HCT116 (cell line): ENCODE measurements at regions not wholly inside any gene's neighbourhood (a gene's known extent, or its start where the extent isn't known, plus 50 kb on each side); places are given as distances from the start of the nearest gene placed in this dataset.

ENCODE experiments used
- ATAC-seq: fragments of 200-7000 bp; cut with Tn5 transposase; 2 replicates; pipeline ENCODE4 v1.9.1; 2020; ENCODE audit warnings: mild to moderate bottlenecking, moderate library complexity
- BruUV-seq: library from RNA; stranded (reverse); fragments of 400-500 nt; replicated peaks from 2 replicates; lab custom pipeline; 2021; lab: Mats Ljungman, UMichigan
- CTCF ChIA-PET: fragments of 300-600 bp; sonication (Branson Sonifier 250); formaldehyde crosslinking; loops from one replicate; lab custom pipeline; 2021; ENCODE audit warnings: antibody characterized with exemption; lab: Charles Lee
- POLR2A ChIA-PET: fragments of 300-600, 350-600 bp; sonication (Branson Sonifier 250); formaldehyde crosslinking; loops from one replicate; lab custom pipeline; 2021; ENCODE audit warnings: antibody characterized with exemption; lab: Charles Lee
- RAD21 ChIA-PET, 2 experiments: fragments of 300-600 bp; sonication (Branson Sonifier 250); formaldehyde crosslinking; loops; one replicate each; lab custom pipeline; 2023; ENCODE audit warnings: low total read pairs in 2 of 2; ENCODE audit not compliant: uncharacterized antibody in 2 of 2, unreplicated experiment in 2 of 2, low non-redundant PET in 1 of 2; lab: Charles Lee
- DNase-seq: peaks from one replicate; pipeline ENCODE4 v3.0.0-alpha.2; 2010; ENCODE audit warnings: low read depth, low spot score
- H2AFZ ChIP-seq: fragments of 200-600 bp; shearing (Covaris generic), sonication (generic); 2 replicates; pipeline ENCODE4 v1.6.1; 2017; ENCODE audit warnings: low read depth, mixed run types, mixed read lengths, antibody characterized with exemption, low read length; ENCODE audit not compliant: poor library complexity, severe bottlenecking
- H3K27ac ChIP-seq: 2 replicates; pipeline ENCODE4 v1.5.1; 2012; ENCODE audit warnings: low read depth, low read length
- H3K27me3 ChIP-seq: fragments of 200-600 bp; sonication (generic); 2 replicates; pipeline ENCODE4 v1.6.1; 2016; ENCODE audit warnings: mixed run types, low read length, mixed read lengths; ENCODE audit not compliant: insufficient read depth
- H3K36me3 ChIP-seq, 2 experiments: fragments of 200-500 bp in 1 of 2; fragments of 200-600 bp in 1 of 2; sonication (Bioruptor generic) in 1 of 2; sonication (generic) in 1 of 2; 2 replicates each; pipeline versions ENCODE4 v1.5.1 to v1.6.1; 2014 to 2016; ENCODE audit warnings: low read length in 2 of 2, inconsistent platforms in 1 of 2, mixed read lengths in 1 of 2, mixed run types in 1 of 2; ENCODE audit not compliant: insufficient read depth in 2 of 2, control insufficient read depth in 1 of 2
- H3K4me1 ChIP-seq, 2 experiments: fragments of 200-600 bp in 1 of 2; sonication (generic) in 1 of 2; 2 replicates each; pipeline versions ENCODE4 v1.5.1 to v1.6.1; 2012 to 2017; ENCODE audit warnings: low read length in 2 of 2, inconsistent platforms in 1 of 2, mild to moderate bottlenecking in 1 of 2, mixed read lengths in 1 of 2, mixed run types in 1 of 2, moderate library complexity in 1 of 2; ENCODE audit not compliant: insufficient read depth in 2 of 2, control insufficient read depth in 1 of 2
- H3K4me2 ChIP-seq: fragments of 200-600 bp; sonication (generic); 2 replicates; pipeline ENCODE4 v1.6.1; 2017; ENCODE audit warnings: mixed run types, low read length, mixed read lengths
- H3K4me3 ChIP-seq, 2 experiments: fragments of 200-600 bp in 1 of 2; sonication (generic) in 1 of 2; replicated peaks in 1 of 2; 2 replicates each; pipeline ENCODE4 v1.5.1; 2011 to 2016; ENCODE audit warnings: low read length in 2 of 2, control low read depth in 1 of 2, low read depth in 1 of 2, mild to moderate bottlenecking in 1 of 2, mixed read lengths in 1 of 2, mixed run types in 1 of 2
- H3K79me2 ChIP-seq: fragments of 200-600 bp; sonication (generic); 2 replicates; pipeline ENCODE4 v1.6.1; 2017; ENCODE audit warnings: mild to moderate bottlenecking, mixed run types, low read length, moderate library complexity, mixed read lengths; ENCODE audit not compliant: insufficient read depth
- H3K9ac ChIP-seq: fragments of 200-600 bp; sonication (generic); 2 replicates; pipeline ENCODE4 v1.6.1; 2016; ENCODE audit warnings: low read length, mixed read lengths
- H3K9me2 ChIP-seq: fragments of 200-600 bp; sonication (generic), shearing (Covaris generic); 2 replicates; pipeline ENCODE4 v1.6.1; 2017; ENCODE audit warnings: mixed run types, mild to moderate bottlenecking, moderate library complexity; ENCODE audit not compliant: insufficient read depth
- H3K9me3 ChIP-seq, 2 experiments: fragments of 200-500 bp in 1 of 2; fragments of 200-600 bp in 1 of 2; sonication (Bioruptor generic) in 1 of 2; sonication (generic) in 1 of 2; 2 replicates each; pipeline ENCODE4 v1.6.1; 2014 to 2017; ENCODE audit warnings: low read length in 2 of 2, mixed read lengths in 2 of 2, inconsistent platforms in 1 of 2, low read depth in 1 of 2, mild to moderate bottlenecking in 1 of 2, mixed run types in 1 of 2, moderate library complexity in 1 of 2; ENCODE audit not compliant: control insufficient read depth in 1 of 2, insufficient read depth in 1 of 2
- H4K20me1 ChIP-seq: fragments of 200-600 bp; sonication (generic), shearing (Covaris generic); 2 replicates; pipeline ENCODE4 v1.6.1; 2017; ENCODE audit warnings: mixed run types, mild to moderate bottlenecking, moderate library complexity; ENCODE audit not compliant: insufficient read depth
- CTCF ChIP-seq, 3 experiments: fragments of 200-600 bp in 1 of 3; sonication (generic) in 1 of 3; IDR thresholded peaks in 2 of 3; conservative IDR thresholded peaks in 1 of 3; 2 replicates each; pipeline ENCODE4 v1.5.1; 2012 to 2017; ENCODE audit warnings: low read depth in 2 of 3, low read length in 2 of 3, antibody characterized with exemption in 1 of 3, borderline replicate concordance in 1 of 3, control low read depth in 1 of 3, mild to moderate bottlenecking in 1 of 3, mixed read lengths in 1 of 3, mixed run types in 1 of 3, moderate library complexity in 1 of 3; ENCODE audit not compliant: insufficient read depth in 1 of 3
- EZH2phosphoT487 ChIP-seq: fragments of 200-600 bp; IDR thresholded peaks from 2 replicates; pipeline ENCODE4 v1.6.1; 2018; ENCODE audit warnings: antibody characterized with exemption, borderline replicate concordance
- FOSL1 ChIP-seq: IDR thresholded peaks from 2 replicates; pipeline ENCODE4 v1.6.1; 2012; ENCODE audit warnings: low read depth
- JUND ChIP-seq: IDR thresholded peaks from 2 replicates; pipeline ENCODE4 v1.6.1; 2012
- POLR2AphosphoS5 ChIP-seq: IDR thresholded peaks from 2 replicates; pipeline ENCODE4 v1.6.1; 2011; ENCODE audit warnings: mild to moderate bottlenecking, low read depth, low read length, moderate library complexity
- SP1 ChIP-seq: IDR thresholded peaks from 2 replicates; pipeline ENCODE4 v1.6.1; 2012; ENCODE audit warnings: low read depth
- intact Hi-C: fragments of 100-400 bp; cut with micrococcal nuclease; formaldehyde crosslinking; loops from 2 replicates; pipeline ENCODE4 v1.10.0; 2022
- TF ChIP-seq, protein P1 (sequence below): IDR thresholded peaks from 2 replicates; pipeline ENCODE4 v1.6.1; 2012

DNA sequence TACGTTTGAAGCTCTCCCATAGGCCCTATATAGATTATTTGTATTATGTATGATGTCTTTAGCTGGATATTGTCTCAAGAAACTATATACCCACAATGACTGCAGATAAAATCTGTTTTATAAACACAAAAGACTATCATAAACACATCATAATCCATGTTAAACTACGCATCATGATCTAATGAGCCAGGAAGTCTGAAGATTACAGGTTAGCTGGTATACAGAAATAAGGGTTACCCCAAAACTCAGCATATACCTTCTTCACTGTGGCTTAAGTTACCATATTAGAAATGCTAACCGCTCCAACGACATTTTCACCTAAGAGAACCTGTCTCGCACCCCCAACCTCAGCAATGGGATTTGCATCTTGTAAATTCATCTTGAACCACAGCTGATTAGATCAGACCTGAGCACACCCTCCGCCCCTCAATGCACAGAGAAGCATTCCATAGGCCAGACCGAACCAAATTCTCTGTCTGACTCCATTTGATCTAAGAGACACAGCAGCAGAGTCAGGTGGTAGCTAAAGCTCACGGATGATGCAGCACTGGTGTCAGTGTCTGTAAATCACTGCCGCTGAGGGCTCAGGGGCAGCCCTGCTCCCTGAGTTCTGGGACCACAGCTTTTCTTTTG lies 124.9 kb downstream of the NPY start:
- ChIA-PET RAD21 (no interaction called here), CTCF (no interaction called here)
- ATAC-seq: no peak

More for the DNA sequence above, 124.9 kb downstream of the NPY start:
- no peak overlapping the region for H3K27ac ChIP-seq
- no peak overlapping the region for H3K4me2 ChIP-seq
- intact Hi-C loops: no loop called here
- H3K27me3 ChIP-seq: no peaks in the 10 kb centered on the region; the same call in 1 of the 2 replicates
- no peaks in the 10 kb centered on the region for H3K4me1 ChIP-seq
- no peak overlapping the region for H3K4me3 ChIP-seq
- no peak for DNase-seq
- no peak overlapping the region for H2AFZ ChIP-seq
- H3K36me3 ChIP-seq: no peaks in the 10 kb centered on the region
- BruUV-seq: no TSS peak
- TF ChIP-seq SP1 (no peak), POLR2AphosphoS5 (no peak), FOSL1 (no peak), CTCF (IDR thresholded peaks at IDR 0.05 in 2 of 3, conservative IDR thresholded peaks at IDR 0.05 in 1 of 3; ENCODE audit: borderline replicate concordance in 1 of 3, insufficient read depth in 1 of 3, low read depth in 2 of 3, low read length in 2 of 3) (no peak), EZH2phosphoT487 (no peak), JUND (no peak)
- TF ChIP-seq, protein P1, sequence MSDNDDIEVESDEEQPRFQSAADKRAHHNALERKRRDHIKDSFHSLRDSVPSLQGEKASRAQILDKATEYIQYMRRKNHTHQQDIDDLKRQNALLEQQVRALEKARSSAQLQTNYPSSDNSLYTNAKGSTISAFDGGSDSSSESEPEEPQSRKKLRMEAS: no peak
- no peaks in the 10 kb centered on the region for H3K79me2 ChIP-seq
- no peaks in the 10 kb centered on the region for H3K9me2 ChIP-seq
- H3K9me3 ChIP-seq: no peaks in the 10 kb centered on the region; a peak in 1 of 4 replicates
- POLR2A ChIA-PET: no interaction called here
- H4K20me1 ChIP-seq: no peaks in the 10 kb centered on the region
- H3K9ac ChIP-seq: no peak overlapping the region
